GM21786 (cell line): ENCODE measurements at regions not wholly inside any gene's neighbourhood (a gene's known extent, or its start where the extent isn't known, plus 50 kb on each side); places are given as distances from the start of the nearest gene placed in this dataset.

Source experiments
- ATAC-seq: cut with Tn5 transposase; IDR thresholded peaks from one replicate; pipeline ENCODE4 v1.9.1; 2021; ENCODE audit not compliant: unreplicated experiment

- ATAC-seq: no peak
These were observed 1267.9 kb downstream of the BRD1 start for GRCh38 chr22:48559647-48560388.

GRCh38 chr22:48558606-48559402 is 1268.9 kb downstream of the BRD1 start:
- no peak for ATAC-seq

DNA sequence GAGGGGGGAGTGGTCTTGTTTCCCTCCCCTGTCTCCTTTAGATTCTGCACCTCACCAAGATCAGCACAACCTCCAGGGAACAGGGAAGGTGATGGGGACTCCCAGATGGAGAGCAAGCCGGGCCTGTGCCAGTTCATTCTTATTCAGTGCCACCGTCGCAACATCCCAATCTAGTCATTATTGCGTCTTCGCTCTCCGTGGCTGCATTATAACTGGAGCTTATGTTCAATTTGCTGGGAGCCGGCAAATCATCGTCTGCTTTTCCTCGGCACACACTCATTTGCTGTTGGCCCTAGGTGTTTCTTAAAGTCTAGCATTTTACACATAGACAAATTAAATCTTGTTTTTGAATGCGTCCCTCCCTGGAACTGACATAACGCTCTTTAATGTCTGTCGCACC is 1269.7 kb downstream of the BRD1 start:
- ATAC-seq: no peak

- no peak for ATAC-seq
These were observed 1270.2 kb downstream of the BRD1 start for GRCh38 chr22:48557473-48557872.

DNA sequence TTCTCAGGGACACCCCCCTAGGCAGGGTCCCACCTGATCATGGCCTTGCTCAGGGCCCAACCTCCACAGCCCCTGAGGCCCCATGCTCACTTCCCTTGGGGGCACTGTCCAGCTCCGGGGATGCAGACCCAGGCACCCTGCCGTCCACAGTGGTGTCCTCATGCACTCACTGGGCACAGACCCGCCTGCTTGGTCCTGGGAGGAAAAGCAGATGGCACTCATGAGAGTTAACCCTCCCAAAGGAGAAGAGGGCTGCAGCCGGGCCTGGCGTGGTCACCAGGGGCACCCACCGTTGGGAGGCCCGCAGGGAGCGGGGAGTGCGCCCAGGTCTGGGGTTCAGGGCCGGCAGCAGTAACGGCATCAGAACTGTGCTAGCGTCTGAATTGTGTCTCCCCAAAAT is 1270.9 kb downstream of the BRD1 start:
- ATAC-seq: no peak

DNA sequence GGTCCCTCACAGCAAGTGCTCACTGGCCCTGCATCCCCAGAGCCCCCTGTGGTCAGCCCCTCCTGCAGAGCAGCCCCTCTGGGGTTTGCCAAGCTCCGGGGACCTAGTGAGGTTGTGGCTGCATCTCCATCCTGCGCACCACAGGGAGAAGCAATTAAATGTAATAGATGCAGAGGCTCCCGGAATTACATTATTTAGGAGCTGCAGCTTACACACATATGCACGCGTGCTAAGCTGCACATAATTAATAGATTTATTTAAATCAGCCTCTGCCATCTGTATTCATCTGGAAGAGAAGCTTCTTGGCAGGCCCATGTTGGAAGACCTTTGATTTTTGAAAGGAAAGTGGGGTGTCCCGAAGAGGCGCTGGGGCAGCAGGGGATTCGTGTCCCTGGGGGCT is 1271.5 kb downstream of the BRD1 start:
- no peak for ATAC-seq

DNA sequence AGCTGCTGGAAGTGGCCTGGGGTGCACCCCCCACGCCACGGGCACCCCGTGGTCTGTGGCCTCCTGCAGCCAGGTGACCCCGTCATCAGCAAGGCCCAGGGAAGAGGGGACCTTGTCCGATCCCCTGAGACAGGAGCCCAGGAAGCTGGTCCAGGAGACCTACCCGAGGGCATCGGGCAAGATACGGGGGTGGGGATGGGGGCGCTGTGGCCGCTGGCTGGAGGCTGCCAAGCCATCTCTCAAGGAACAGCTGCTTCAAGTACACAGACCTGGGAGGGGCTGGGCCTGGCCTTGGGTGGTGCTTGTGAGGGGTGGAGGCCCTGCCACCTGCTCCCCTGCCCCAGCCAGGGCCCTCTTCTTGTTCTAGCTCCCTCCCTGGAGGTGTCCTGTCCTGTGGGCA is 1272.1 kb downstream of the BRD1 start:
- no peak for ATAC-seq

GRCh38 chr22:48554893-48555572 is 1272.6 kb downstream of the BRD1 start:
- no peak for ATAC-seq

DNA sequence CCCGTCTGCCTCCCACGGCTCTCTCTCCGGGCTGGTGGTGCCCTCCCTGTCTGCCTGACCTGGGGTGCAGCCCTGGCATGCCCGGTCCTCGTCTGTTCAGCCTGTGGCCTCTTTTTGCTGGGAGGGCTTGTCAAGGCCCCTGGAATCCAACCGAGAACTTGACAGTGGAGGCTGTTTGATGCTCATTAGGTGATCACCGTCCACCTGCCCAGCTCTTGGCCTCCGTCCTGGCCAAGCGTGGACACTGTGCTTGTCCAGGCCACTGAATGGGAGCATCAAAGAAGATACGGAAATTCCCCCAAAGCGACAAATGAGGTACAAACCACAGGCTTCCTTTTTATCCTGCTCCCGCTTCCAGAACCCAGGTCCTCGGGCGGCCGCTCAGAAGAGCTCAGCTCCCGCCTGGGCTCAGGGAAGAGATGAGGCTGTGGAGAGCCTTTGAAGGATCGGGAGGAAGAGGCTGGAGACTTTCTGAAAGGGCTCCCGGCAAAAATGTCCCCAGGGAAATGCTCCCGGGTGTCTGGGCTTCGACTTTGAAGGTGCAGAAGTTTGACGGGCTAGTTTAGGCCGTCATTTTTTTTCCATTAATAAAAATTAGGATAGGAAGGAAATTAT is 1273.9 kb downstream of the BRD1 start:
- ATAC-seq: no peak

GRCh38 chr22:48553119-48553518 is 1274.6 kb downstream of the BRD1 start:
- ATAC-seq: no peak

- ATAC-seq: no peak
These were observed 1275.9 kb downstream of the BRD1 start for GRCh38 chr22:48551716-48552268.

DNA sequence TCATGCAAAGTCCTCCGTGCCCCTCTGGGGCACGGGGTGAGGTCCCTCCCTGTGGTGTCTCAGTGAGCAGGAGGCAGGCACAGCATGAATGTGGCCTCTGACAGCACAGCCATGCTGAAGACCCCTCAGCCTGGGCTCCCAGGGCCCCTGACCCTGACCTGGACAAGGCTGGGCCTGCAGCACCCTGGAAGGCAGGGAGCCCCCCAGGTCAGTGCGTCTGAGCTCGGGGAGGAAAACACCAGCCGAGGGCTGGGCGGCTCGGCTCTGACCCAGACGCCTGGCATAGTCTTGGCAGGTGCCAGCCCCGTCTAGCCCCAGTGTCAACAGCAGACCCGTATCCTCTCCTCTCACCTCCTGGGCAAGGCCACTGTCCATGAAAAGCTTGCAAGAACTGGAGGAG is 1276.6 kb downstream of the BRD1 start:
- ATAC-seq: no peak

GRCh38 chr22:48548391-48548790 is 1279.3 kb downstream of the BRD1 start:
- no peak for ATAC-seq

DNA sequence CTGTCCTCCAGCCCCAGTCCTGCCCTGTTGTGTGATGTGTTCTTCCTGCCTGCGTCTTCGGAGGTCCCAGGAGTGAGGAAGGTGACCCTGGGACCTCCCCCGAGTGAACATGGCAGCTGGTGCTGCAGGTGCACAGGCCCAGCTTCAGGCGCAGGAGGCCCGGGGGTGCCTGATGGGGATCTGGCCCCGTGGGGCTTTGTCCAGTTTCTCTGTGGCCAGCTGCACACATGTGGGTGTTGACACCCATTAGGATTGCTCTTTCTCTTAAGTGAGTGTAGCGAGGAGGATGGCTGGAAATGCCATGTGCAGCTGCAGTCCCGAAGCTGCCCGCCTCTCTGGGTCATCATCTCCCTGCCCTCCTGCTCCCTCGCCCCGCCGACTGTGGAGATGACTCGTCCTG is 1279.7 kb downstream of the BRD1 start:
- ATAC-seq: no peak

- ATAC-seq: no peak
These were observed 1280.8 kb downstream of the BRD1 start for GRCh38 chr22:48546653-48547424.

DNA sequence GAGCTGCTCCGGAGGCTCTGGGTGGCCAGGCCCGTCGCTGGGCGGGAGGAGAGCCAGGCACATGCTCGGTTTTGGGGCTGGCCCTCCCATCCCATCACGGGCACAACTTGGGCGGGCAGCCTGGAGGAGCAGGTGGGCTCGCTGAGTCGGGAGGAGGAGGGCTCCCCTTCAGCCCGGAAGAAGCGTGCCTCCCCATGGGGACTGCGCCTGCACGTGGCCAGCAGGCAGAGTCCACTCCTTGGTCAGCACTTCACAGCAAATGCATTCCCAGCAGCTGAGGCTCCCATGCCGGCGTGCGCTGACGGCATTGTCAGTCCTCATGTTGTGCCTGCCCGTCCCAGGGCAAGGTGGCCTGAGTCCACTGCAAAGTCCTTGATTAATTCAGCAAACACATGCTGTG is 1281.7 kb downstream of the BRD1 start:
- ATAC-seq: no peak

DNA sequence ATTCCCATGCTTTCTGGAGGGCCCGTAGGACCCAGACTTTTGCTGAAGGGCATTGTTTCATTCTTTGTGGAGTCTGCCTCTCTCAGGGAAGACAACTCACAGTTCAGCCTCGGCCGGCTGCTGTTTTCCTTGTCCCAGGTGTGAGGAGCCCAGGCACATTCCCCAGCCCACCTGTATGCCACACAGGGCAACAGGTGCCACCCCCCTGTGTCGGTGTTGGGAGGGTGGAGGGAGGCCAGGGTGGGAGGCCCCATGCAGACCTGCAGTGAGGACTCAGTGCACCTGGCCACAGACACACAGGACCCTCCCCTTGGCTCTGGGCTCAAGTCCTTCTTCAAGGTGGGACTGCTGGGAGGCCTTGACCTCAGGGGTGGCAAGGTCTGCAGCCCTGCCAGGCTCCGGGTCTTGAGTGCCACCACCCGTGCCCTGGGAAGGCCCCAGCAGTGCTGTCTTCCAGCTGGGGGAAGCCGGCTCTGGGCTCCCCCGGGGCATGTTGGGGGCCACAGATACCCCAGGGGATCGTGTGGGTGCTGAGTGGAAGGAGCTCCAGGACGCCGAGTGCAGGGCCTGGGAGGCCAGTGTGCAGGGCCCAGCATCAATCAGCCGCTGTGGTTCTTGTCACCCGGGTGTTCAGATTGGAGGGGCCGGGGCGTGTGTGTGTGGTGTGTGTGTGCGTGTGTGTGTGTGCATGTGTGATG is 1286.1 kb downstream of the BRD1 start:
- ATAC-seq: no peak

DNA sequence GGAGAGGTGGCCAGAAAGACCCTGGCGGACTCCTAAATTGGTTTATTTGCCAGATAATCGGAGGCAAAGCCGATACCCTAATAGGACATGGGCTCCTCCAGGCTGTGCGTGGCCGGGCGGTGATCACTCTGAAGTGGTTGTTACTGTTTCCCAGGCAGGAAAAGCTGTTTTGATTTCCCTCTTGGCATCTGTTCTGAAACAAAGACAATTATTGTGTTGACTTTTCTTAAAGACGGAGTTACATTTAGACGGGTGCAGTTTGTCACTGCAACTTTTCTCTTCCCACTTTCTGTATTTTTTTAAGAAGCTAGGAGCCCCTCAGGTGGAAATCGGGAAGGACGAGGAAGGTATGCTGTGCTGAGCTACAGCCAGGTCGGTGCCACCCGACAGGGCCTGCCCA is 1288.4 kb downstream of the BRD1 start:
- ATAC-seq: no peak

- no peak for ATAC-seq
These were observed 1289.3 kb downstream of the BRD1 start for GRCh38 chr22:48538291-48538820.

- ATAC-seq: no peak
These were observed 1290.4 kb downstream of the BRD1 start for GRCh38 chr22:48537343-48537680.
